Neural progenitor cell (in vitro differentiated cells): ENCODE measurements at regions not wholly inside any gene's neighbourhood (a gene's known extent, or its start where the extent isn't known, plus 50 kb on each side); places are given as distances from the start of the nearest gene placed in this dataset.

Experiments used
- CTCF ChIP-seq: fragments of 200-600 bp; sonication (generic); IDR thresholded peaks from 2 replicates; pipeline ENCODE4 v1.5.1; 2017; ENCODE audit warnings: antibody characterized with exemption, mild to moderate bottlenecking
- EZH2 ChIP-seq: fragments of 200-600 bp; sonication (generic); IDR thresholded peaks from 2 replicates; pipeline ENCODE4 v1.6.1; 2017; ENCODE audit warnings: antibody characterized with exemption, mild to moderate bottlenecking, moderate library complexity

- TF ChIP-seq CTCF (no peak), EZH2 (no peak)
Measured at GRCh38 chr13:50587115-50587514, 256.4 kb downstream of the DLEU7 start.
